HG03280 (cell line): ENCODE measurements at regions not wholly inside any gene's neighbourhood (a gene's known extent, or its start where the extent isn't known, plus 50 kb on each side); places are given as distances from the start of the nearest gene placed in this dataset.

Experiments used
- ATAC-seq: cut with Tn5 transposase; IDR thresholded peaks from one replicate; pipeline ENCODE4 v1.9.1; 2021; ENCODE audit warnings: mild to moderate bottlenecking, moderate library complexity; ENCODE audit not compliant: unreplicated experiment

- ATAC-seq: no peak
Measured at GRCh38 chr10:31754803-31755624, 173.6 kb downstream of the ARHGAP12 start.

- ATAC-seq: no peak
Measured at GRCh38 chr10:31753681-31754080, 174.9 kb downstream of the ARHGAP12 start.

GRCh38 chr10:31752170-31752569 is 176.5 kb downstream of the ARHGAP12 start:
- no peak for ATAC-seq

GRCh38 chr10:31751738-31752080 is 176.9 kb downstream of the ARHGAP12 start:
- no peak for ATAC-seq

GRCh38 chr10:31751051-31751737 is 177.4 kb downstream of the ARHGAP12 start:
- ATAC-seq: no peak

GRCh38 chr10:31749981-31750840 is 178.4 kb downstream of the ARHGAP12 start:
- no peak for ATAC-seq

- ATAC-seq: no peak
Measured at GRCh38 chr10:31749301-31749700, 179.3 kb downstream of the ARHGAP12 start.

- ATAC-seq: no peak
Measured at GRCh38 chr10:31745612-31746376, 182.8 kb downstream of the ARHGAP12 start.

GRCh38 chr10:31744025-31744424 is 184.6 kb downstream of the ARHGAP12 start:
- ATAC-seq: no peak

- ATAC-seq: no peak
Measured at GRCh38 chr10:31742255-31742654, 186.4 kb downstream of the ARHGAP12 start.

GRCh38 chr10:31741473-31741872 is 187.2 kb downstream of the ARHGAP12 start:
- no peak for ATAC-seq

- no peak for ATAC-seq
Measured at GRCh38 chr10:31739711-31740110, 188.9 kb downstream of the ARHGAP12 start.

- ATAC-seq: no peak
Measured at GRCh38 chr10:31739146-31739545, 189.5 kb downstream of the ARHGAP12 start.

GRCh38 chr10:31731711-31732110 is 196.9 kb downstream of the ARHGAP12 start:
- ATAC-seq: no peak

- ATAC-seq: no peak
Measured at GRCh38 chr10:31730776-31731175, 197.9 kb downstream of the ARHGAP12 start.

GRCh38 chr10:31728698-31729224 is 199.9 kb downstream of the ARHGAP12 start:
- no peak for ATAC-seq

- ATAC-seq: no peak
Measured at GRCh38 chr10:31725436-31725835, 203.2 kb downstream of the ARHGAP12 start.

GRCh38 chr10:31724296-31724695 is 204.3 kb downstream of the ARHGAP12 start:
- ATAC-seq: no peak

GRCh38 chr10:31723106-31723750 is 205.4 kb downstream of the ARHGAP12 start:
- ATAC-seq: no peak

GRCh38 chr10:31721096-31721495 is 207.5 kb downstream of the ARHGAP12 start:
- ATAC-seq: no peak
